Activated CD8-positive, alpha-beta memory T cell treated with anti-CD3 and anti-CD28 coated beads for 36 hours (primary cell): ENCODE measurements at regions not wholly inside any gene's neighbourhood (a gene's known extent, or its start where the extent isn't known, plus 50 kb on each side); places are given as distances from the start of the nearest gene placed in this dataset.

ENCODE experiments used
- CTCF ChIA-PET: fragments of 350-600 bp; sonication (Branson Sonifier 250); formaldehyde crosslinking; loops from one replicate; lab custom pipeline; 2021; ENCODE audit warnings: antibody characterized with exemption; lab: Charles Lee
- POLR2A ChIA-PET: fragments of 350-600 bp; sonication (Branson Sonifier 250); formaldehyde crosslinking; loops from one replicate; lab custom pipeline; 2021; ENCODE audit warnings: antibody characterized with exemption; lab: Charles Lee

GRCh38 chr11:127126986-127127385 is 126.4 kb upstream of the KIRREL3 start:
- ChIA-PET CTCF (interaction anchor here (1.9 kb wide), 1 partner anchor 8 kb away, joined by 4 read pairs; no protein-coding TSS in a partner anchor), POLR2A (no interaction called here)

- CTCF ChIA-PET = no interaction called here
- POLR2A ChIA-PET = no interaction called here
These were observed 118.8 kb upstream of the KIRREL3 start for GRCh38 chr11:127119356-127119755.

- CTCF ChIA-PET = interaction anchor here (0.9 kb wide), 1 partner anchor 9 kb away, joined by 4 read pairs; no protein-coding TSS in a partner anchor
- POLR2A ChIA-PET = no interaction called here
These were observed 118.2 kb upstream of the KIRREL3 start for GRCh38 chr11:127118811-127119210.

- CTCF ChIA-PET = no interaction called here
These were observed 116.7 kb upstream of the KIRREL3 start for GRCh38 chr11:127117231-127117739.

GRCh38 chr11:127115844-127116243 is 115.3 kb upstream of the KIRREL3 start:
- POLR2A ChIA-PET = no interaction called here

More at GRCh38 chr11:127117231-127117739, 116.7 kb upstream of the KIRREL3 start:
- POLR2A ChIA-PET = no interaction called here

GRCh38 chr11:127114035-127114434 is 113.5 kb upstream of the KIRREL3 start:
- CTCF ChIA-PET = interaction anchor here (0.7 kb wide), 1 partner anchor 119 kb away, joined by 3 read pairs; no protein-coding TSS in a partner anchor
- POLR2A ChIA-PET = no interaction called here

More at GRCh38 chr11:127115844-127116243, 115.3 kb upstream of the KIRREL3 start:
- CTCF ChIA-PET = no interaction called here

- POLR2A ChIA-PET = no interaction called here
- CTCF ChIA-PET = no interaction called here
These were observed 110.0 kb upstream of the KIRREL3 start for GRCh38 chr11:127110542-127110941.

GRCh38 chr11:127109796-127110480 is 109.4 kb upstream of the KIRREL3 start:
- CTCF ChIA-PET = no interaction called here

GRCh38 chr11:127108838-127109237 is 108.3 kb upstream of the KIRREL3 start:
- CTCF ChIA-PET = no interaction called here

More at GRCh38 chr11:127109796-127110480, 109.4 kb upstream of the KIRREL3 start:
- POLR2A ChIA-PET = no interaction called here

GRCh38 chr11:127106938-127107337 is 106.4 kb upstream of the KIRREL3 start:
- ChIA-PET POLR2A (no interaction called here), CTCF (no interaction called here)

More at GRCh38 chr11:127108838-127109237, 108.3 kb upstream of the KIRREL3 start:
- POLR2A ChIA-PET = no interaction called here

- CTCF ChIA-PET = no interaction called here
- POLR2A ChIA-PET = no interaction called here
These were observed 105.3 kb upstream of the KIRREL3 start for GRCh38 chr11:127105593-127106541.

- ChIA-PET POLR2A (no interaction called here), CTCF (no interaction called here)
These were observed 103.2 kb upstream of the KIRREL3 start for GRCh38 chr11:127103586-127104388.

GRCh38 chr11:127098684-127099083 is 98.1 kb upstream of the KIRREL3 start:
- ChIA-PET POLR2A (no interaction called here), CTCF (no interaction called here)

- ChIA-PET CTCF (no interaction called here), POLR2A (no interaction called here)
These were observed 80.2 kb upstream of the KIRREL3 start for GRCh38 chr11:127080735-127081134.

- CTCF ChIA-PET = no interaction called here
- POLR2A ChIA-PET = no interaction called here
These were observed 75.2 kb upstream of the KIRREL3 start for GRCh38 chr11:127075758-127076157.

GRCh38 chr11:127074151-127074761 is 73.7 kb upstream of the KIRREL3 start:
- CTCF ChIA-PET = no interaction called here

GRCh38 chr11:127073621-127074020 is 73.1 kb upstream of the KIRREL3 start:
- CTCF ChIA-PET = no interaction called here
- POLR2A ChIA-PET = no interaction called here

More at GRCh38 chr11:127074151-127074761, 73.7 kb upstream of the KIRREL3 start:
- POLR2A ChIA-PET = no interaction called here

GRCh38 chr11:127071606-127072005 is 71.0 kb upstream of the KIRREL3 start:
- CTCF ChIA-PET = no interaction called here

GRCh38 chr11:127070808-127071207 is 70.2 kb upstream of the KIRREL3 start:
- ChIA-PET POLR2A (no interaction called here), CTCF (no interaction called here)

More at GRCh38 chr11:127071606-127072005, 71.0 kb upstream of the KIRREL3 start:
- POLR2A ChIA-PET = no interaction called here
